NCI-H2029 treated with DMSO at 0.1 percent for 48 hours (cell line): ENCODE measurements at regions not wholly inside any gene's neighbourhood (a gene's known extent, or its start where the extent isn't known, plus 50 kb on each side); places are given as distances from the start of the nearest gene placed in this dataset.

Experiments used
- DNase-seq: peaks from one replicate; lab custom pipeline; 2025; lab: John Stamatoyannopoulos, UW

DNA sequence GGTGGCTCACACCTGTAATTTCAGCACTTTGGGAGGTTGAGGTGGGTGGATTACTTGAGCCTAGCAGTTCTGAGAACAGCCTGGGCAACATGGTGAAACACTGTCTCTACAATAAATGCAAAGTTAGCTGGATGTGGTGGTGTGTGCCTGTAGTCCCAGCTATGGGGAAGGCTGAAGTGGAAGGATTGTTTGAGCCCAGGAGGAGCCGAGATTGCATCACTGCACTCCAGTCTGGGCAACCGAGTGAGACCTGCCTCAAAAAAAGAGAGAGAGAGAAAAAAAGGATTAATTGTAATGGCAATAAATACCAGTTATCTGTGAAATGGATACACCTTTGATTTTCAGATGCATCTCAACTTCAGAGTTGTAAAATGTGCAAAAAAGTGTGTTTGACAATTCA is 58.8 kb downstream of the SPRY1 start:
- DNase-seq, result no peak

DNA sequence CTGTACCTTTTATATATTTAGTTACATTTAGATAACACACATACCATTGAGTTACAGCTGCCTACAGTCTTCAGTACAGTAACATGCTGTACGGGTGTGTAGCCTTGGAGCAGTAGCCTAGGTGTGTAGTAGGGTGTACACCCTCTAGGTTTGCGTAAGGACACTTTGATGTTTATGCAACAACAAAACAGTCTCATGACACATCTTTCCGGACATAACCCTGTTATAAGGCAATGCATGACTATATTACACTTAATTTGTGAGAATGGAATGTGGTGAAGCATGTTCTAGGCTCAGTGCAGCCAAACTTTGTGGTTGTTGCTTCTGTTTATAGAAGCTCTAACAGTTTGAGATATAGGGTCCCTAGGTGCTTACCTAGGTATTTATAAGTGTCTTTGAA is 65.4 kb downstream of the SPRY1 start:
- DNase-seq, result no peak

DNA sequence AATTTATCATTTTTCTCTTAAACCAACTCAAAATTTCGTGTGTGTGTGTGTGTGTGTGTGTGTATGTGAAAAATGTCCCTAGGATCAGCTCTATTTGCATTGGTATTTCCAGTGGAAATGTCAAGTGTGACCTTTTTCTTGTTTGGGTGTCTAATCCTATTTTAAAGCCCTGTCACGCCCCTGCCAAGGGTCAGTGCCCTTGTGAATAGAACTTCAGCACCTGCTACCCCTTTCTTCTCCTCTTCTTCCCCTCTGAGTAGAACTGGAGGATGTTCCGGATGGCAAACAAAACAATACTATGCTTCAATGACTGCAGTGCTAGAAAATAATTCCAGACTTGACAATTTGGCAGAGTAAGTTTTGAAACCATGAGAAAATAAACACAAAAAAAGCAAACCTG is 67.3 kb downstream of the SPRY1 start:
- no peak for DNase-seq

DNA sequence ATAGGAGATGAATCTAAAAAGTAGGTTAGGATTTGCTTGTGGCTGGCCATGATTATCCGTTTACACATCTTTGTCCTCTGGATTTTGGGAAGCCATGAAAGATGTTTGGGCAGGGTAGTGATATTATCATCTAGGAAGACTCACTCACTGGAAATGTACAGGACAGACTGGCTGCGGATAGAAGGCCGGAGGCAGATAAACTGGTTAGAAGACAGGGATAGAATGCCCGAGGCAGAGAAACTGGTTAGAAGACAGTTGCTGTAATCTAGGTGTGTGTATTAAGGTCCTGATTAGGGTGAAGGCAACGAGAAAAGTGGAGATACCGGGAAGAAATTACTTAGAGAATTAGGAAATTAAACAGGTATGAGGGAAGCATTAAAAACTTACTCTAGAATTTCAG is 68.8 kb downstream of the SPRY1 start:
- DNase-seq, result no peak

DNA sequence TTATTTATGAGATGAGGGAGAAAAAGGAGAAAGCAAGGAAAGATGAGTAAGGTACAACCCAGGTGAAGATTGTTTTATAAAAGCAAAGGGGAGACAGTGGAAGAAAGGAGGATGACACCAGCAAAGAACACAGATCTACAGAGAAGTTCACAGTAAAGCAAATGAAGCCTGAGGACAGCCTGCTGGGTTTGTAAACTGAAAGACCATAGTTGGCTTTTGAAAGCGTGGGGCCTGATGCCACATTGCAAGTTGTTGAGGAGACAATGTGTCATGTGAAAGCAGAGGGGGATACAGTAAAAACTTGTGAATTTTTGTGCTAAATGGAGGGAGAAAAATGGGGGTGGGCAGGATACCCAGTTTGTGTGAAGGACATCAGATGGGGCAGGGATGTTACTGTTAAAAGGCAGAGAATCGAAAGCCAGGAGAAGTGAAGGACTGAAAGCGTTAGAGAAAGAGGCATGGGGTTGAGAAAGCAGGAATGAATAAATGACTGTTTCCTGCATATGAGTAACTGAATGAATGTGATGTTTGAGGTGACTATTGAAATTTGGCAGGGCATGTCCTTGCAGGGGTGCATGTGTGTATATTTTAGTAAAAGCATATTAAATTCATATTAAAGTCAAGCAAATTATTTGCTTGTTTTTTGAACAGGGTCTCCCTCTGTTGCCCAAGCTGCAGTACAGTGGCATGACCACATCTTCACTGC is 69.6 kb downstream of the SPRY1 start:
- DNase-seq, result no peak

DNA sequence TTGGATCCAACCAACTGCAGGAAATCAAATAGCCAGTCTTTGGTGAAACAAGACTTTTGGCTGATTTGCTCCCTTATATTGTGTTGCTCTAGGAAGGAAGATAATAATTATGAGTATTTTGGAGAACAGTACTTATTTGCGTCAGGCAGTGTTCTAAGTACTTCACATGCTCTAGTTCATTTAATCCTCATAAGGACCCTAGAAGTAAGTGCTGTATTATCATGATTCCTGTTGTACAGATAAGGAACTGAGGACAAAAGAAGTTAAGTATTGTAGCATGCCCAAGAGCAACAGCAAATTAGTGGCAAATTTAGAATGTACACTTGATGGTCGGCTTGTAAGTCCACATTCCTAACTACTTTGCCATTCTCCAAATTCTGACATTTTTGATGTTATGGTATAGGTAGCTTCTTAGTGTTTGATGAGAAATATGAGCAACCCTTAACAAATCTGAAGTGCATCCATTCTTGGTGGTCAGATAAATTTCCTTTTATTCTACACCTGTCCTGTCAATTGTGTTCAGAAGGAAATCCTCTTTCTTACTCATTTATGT is 72.0 kb downstream of the SPRY1 start:
- peak; percentile 8 for DNase-seq

DNA sequence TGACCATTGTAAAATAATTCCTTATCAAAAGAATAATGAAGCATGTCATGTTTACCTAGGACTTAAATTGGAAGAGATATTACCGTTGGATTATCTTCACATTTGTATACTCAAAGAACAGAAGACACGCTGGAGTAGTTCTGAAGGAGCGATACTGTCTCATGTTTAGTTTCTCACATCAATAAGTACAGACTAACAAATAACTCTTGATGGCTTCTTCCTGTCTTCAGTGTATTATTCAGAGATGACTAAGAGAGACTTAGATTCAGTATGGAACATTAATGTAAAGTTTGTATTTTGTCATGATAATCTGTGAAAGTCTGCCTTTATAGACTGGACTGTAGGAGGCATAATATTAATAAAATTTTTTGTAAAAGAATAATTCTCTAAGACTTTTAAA is 72.7 kb downstream of the SPRY1 start:
- no peak for DNase-seq

DNA sequence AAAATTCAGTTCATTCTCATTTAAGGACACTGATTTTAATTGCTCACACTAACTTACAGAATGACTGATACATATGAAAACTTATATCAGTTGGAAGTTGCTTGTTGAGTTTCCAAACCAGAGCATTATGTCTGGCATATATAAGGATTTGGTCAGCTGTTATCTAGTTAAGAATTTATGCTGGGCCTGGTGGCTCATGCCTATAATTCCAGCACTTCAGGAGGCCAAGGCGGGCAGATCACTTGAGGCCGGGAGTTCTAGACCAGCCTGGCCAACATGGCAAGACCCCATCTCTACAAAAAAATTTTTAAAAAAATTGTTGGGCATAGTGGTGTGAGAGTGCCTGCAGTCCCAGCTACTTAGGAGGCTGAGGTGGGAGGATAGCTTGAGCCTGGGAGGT is 73.1 kb downstream of the SPRY1 start:
- DNase-seq, result no peak

DNA sequence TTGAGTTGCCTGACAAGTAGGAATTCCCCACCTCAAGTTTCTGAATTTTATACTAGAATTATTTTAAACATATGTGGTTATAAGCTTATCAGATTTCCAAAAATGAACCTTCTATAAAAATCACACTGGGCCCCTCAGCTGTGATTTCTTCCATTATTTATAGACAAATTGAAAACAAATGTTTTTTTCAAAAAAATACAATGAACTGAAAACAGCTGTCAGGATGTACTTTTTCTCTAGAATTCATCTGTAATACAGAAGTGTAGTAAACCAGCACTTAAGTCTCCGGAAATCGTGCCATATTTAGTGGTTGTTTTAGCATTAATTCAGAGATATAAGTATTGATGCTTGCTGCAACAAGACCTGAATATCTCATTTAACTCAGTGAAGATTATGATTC is 74.0 kb downstream of the SPRY1 start:
- DNase-seq, result no peak

DNA sequence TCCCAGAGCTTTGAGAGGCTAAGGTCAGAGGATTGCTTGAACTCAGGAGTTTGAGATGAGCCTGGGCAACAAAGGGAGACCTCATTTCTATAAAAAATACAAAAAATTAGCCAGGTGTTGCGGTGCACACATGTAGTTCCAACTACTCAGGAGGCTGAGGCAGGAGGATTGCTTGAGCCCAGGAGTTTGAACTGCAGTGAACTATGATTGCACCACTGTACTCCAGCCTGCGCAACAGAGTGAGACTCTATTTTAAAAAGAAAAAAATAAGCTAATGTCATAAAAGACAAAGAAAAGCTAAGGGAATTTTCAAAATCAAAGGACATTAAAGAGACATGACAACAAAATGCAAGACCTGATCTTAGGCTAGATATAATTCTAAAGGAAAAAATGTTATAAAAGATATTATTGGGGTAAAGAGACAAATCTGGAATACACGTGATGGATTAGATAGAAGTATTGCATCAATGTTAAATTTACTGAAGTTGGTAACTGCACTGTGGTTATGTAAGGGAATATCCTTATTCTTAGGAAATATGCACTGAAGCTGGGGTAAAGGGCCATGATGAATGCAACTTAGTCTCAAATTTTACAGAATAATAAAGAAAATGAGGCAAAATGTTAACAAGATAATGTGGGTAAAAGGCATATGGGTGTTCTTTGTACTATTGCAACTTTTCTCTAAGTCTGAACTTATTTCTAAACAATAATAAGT is 75.2 kb downstream of the SPRY1 start:
- no peak for DNase-seq

DNA sequence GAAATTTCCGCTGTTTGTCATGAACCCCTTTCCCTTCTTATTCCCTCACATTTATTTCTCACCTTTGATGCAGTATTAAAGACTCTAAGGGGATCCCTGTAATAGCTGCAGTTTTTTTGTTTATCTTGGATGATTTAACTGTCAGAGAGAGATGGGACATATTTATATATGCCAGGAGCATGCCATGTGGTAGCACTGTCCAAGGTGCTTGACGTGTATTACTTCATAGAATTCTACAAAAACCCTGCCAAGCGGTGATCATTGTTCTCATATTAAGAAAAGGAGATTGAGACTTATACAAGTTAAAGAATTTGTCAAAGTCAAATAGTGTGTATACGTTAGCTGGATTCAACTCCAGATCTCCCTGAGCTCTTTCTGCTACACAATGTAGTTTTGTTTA is 78.2 kb downstream of the SPRY1 start:
- DNase-seq, result no peak

DNA sequence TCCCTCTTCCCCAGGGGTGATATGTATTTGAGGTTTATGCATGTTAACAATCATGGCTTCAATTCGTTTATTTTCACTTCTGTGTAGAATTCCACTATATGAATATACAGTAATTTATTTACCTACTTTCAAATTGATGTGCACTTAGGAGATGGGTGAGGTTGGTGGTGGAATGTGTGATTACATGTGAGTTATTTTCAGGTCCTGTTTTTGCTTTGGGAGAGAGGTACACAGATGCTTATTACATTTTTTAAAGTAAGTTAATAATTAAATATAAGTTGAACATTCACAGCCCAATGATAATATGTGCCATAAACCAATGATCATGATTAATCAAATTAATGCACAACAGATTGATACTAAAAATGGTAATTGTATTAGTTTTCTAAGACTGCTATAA is 79.5 kb downstream of the SPRY1 start:
- DNase-seq, result no peak

DNA sequence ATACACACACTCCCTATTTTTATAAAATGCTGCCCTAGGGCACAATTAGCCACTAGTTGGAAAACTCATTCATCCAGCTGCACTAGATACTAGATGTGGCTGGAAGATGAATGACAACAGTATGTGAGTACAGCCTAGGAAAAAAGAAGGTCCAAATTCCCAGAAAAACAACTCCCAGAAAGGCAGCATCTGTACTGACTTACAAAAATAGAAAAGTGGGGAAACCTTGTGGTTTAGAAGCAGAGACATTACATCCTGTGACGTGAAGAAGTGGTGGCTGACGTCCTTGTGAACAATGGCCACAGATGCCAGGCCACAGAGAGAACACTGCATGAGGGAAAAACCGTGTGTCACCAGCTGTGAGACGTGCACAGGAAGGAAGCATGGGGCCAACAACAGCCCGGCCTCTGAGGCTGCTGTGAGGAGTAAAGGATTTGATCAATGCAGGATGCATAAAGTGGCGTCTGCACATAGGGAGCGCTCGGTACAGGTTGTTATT is 81.2 kb downstream of the SPRY1 start:
- DNase-seq, result no peak

DNA sequence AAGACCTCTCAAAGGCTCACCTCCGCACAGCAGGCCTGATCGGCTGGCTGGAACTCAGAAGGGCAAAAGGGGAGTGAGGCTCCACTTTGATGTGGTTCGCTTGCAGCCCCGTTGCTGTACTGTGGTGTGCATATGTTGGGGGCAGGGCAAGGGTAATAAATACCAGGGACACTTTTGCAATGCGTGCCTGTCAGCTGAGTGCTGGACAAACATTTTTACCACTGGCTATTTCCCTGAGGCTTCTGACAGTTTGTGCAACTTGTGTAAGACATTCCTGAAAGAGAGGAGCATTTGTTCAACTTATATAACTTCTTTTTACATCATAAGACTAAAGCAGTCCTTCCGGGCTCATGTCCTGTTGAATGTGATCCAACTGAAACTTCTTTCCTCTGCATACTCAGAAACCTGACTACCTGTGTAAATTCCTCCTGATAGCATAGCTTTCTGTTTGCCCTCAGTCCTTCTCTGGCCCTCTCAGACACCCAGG is 82.3 kb downstream of the SPRY1 start:
- DNase-seq, result no peak

DNA sequence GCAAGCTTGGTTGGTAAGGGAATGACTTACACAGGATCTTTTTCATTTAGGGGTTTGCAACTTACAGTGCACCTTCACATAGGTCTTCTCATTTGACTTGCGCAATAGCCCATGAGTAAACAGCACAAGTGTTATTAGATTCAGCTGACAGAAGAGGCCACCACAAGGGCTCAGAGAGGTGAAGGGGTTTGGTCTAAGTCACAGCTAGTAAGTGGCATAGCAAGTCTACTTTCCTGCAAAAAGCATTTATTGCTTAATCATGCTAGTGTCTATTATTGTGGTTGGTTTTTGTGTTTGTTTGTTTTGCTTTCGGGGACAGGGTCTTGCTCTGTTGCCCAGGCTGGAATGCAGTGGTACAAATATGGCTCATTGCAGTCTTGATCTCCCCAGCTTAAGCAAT is 83.3 kb downstream of the SPRY1 start:
- peak; percentile 11 for DNase-seq

DNA sequence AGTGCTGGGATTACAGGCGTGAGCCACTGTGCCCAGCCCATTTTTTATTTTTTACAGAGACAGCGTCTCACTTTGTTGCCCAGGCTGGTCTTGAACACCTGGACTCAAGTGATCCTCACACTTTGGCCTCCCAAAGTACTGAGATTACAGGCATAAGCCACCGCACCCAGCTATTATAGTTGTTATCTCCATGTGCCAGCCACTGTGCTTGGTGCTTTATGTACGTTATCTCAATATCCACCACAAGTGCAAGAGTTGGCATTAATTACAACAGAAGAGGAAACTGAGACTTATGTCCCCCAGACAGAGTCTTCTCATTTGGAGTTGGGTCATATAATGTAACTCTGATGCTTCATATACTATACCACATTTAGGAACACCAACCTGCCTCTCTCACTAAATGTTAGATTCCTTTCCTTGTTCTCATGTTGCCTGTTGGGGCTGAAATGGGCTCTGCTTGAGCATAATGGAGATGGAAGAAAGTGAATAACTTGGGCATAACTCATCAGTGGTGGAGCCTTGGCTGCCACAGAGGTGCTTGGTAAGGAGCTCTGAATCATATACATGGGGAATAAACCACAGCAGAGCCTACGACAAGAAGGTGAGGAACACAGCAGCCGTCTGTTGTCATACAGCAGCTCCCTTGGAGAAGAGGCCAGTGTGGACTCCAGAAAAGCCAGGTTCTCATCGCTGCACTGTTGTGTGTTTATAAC is 84.3 kb downstream of the SPRY1 start:
- no peak for DNase-seq

DNA sequence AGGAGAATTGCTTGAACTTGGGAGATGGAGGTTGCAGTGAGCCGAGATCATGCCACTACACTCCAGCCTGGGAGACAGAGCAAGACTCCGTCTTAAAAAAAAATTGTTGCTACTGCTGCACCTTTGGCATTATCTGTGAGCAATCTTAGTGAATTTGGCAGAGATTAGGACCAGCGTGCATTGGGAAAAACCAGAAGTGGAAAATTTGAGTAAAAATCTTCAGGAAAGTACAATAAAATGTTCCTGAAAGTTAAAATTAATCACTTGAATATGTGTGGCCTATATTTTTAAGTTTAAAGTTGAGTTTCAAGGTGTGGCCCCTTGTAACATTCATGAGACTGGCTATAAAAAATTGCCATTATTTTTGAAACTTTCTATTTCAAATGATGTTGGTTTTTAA is 85.1 kb downstream of the SPRY1 start:
- no peak for DNase-seq

DNA sequence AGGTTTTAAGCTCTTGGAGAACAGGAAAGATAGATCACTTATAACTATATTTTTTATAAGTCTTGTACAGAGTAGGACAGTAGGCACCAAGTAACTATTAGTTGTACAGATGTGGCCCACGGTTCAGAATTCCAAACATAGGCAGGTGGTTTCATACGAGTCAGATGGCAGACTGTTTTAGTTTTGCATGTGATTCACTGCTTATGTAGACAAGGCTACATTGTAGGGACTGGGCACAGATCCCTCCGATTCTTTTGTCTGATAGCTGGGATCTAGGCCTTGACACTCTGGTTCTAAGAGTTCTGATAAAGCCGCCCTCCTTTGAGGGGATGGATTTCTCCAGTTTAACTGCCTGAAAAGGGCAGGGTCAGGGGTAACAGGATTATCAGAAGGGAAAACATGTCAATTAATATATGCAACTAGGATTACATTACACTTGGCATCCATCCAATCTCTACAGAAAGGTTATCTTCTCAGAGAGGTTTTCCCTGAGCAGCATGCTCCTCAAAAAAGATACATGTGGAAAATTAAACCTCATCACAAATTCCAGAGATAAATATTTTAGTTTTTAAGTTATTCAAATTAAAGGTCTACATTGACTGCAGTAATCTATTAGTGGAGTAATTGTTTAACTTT is 87.8 kb downstream of the SPRY1 start:
- DNase-seq, result peak; percentile 35

DNA sequence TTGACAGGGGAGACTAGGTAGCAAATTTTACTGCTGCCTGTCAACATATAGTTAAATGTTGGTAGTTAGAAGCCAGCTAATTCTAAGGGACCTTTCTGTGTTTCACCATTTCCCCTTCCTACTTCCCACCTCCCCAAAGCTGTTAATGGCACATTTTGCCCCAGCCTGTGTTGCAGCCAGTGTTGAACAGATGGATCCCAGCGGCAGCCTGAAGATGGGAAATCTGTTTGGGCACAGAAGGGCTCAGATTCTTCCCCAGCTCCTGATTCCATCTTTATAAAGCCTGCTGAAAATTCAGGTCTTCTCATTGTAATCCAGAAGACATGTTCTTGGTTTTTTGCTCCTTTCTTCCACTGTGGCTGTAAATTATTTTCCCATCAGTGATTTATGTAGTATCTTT is 89.0 kb downstream of the SPRY1 start:
- DNase-seq, result no peak

DNA sequence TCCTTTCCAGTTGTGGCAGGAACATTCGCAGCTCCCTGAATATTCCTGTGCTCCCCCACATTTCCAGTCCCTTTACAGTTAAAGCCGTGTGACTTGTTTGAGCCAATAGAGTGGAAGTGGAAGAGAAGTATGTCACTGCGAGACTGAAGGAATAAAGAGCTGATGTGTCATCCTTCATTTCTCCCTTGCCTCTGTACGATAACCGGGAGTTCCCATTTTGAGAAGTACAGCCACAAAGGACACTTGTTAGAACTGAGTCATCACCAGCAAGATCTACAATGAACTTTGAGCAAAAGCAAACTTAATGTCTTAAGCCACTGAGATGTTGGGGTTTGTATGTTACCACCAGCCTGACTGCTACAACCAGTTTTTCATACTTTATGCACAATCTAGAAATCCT is 92.3 kb downstream of the SPRY1 start:
- DNase-seq, result no peak

DNA sequence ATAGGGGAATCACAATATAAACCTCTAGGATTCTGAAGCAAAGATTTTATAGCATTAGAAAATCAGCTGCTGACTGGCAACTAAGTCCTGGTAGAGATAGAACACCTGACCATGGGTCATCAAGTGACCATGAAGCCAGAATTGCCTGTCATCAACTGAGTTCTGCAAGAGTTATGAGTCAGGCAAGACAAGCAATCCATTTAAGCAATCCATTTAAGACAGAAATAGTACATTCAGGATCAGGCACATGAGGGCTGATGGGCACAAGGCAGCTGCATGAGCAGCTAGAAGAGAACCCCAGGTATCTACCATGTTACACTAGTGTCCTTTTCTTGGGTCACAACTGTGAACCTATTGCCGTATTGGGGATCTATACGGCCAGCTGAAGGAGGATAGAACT is 98.9 kb downstream of the SPRY1 start:
- no peak for DNase-seq

DNA sequence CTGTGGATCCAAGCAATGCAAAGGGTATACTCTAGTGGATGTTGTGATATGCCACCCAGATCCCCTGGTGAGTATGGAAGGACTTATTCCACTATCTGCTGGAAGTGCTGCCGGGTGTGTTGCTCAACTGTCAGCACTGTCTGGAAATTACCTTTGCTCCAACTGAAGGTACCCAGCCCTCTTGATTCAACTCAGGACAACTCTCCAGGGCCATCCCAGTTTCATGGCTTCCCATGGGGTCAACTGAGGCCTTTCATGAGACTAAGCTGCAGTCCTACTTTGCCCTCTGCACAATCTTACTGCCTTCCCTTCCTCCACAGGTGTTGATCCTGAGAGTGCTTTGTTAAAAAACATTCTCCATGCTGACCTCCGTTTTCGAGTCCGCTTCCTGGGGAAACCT is 99.8 kb downstream of the SPRY1 start:
- no peak for DNase-seq
